CD4-positive, CD25-positive, alpha-beta regulatory T cell (primary cell): ENCODE measurements at regions not wholly inside any gene's neighbourhood (a gene's known extent, or its start where the extent isn't known, plus 50 kb on each side); places are given as distances from the start of the nearest gene placed in this dataset.

ENCODE experiments used
- ATAC-seq, 2 donors: fragments of 150-1000 bp; cut with Tn5 transposase; one replicate each; pipeline ENCODE4 v1.10.0; 2021; ENCODE audit warnings: low read depth in 2 of 2, moderate number of reproducible peaks in 2 of 2, moderate library complexity in 1 of 2
- DNase-seq, 3 donors: peaks; one replicate each; pipeline versions ENCODE4 v3.0.0 to v3.0.0-alpha.2; 2012 to 2022; ENCODE audit warnings: mixed read lengths in 1 of 3
- H3K27ac ChIP-seq: one replicate; pipeline ENCODE4 v1.7.0; 2013; ENCODE audit warnings: mild to moderate bottlenecking, low read length; ENCODE audit not compliant: insufficient read depth, poor library complexity, severe bottlenecking
- H3K27me3 ChIP-seq: one replicate; pipeline ENCODE4 v1.7.0; 2013; ENCODE audit warnings: low read length; ENCODE audit not compliant: control insufficient read depth, insufficient read depth
- H3K36me3 ChIP-seq: one replicate; pipeline ENCODE4 v1.7.0; 2013; ENCODE audit warnings: mild to moderate bottlenecking, low read length, moderate library complexity; ENCODE audit not compliant: control insufficient read depth, insufficient read depth
- H3K4me1 ChIP-seq: 2 replicates; pipeline ENCODE4 v1.7.0; 2013; ENCODE audit warnings: mild to moderate bottlenecking, low read length; ENCODE audit not compliant: insufficient read depth, control insufficient read depth, poor library complexity, severe bottlenecking
- H3K4me3 ChIP-seq: one replicate; pipeline ENCODE4 v1.7.0; 2013; ENCODE audit warnings: low read depth, mild to moderate bottlenecking, low read length, moderate library complexity
- H3K9me3 ChIP-seq, 2 experiments: 1 replicate in 1 of 2; 2 replicates in 1 of 2; pipeline ENCODE4 v1.7.0; 2013; ENCODE audit warnings: low read length in 2 of 2, mild to moderate bottlenecking in 1 of 2, moderate library complexity in 1 of 2; ENCODE audit not compliant: control insufficient read depth in 2 of 2
- H3K27ac Mint-ChIP-seq, 3 donors: one replicate each; pipeline ENCODE4 v1.8.0; 2020 to 2022; ENCODE audit warnings: mild to moderate bottlenecking in 3 of 3, mixed read lengths in 3 of 3, moderate library complexity in 2 of 3
- H3K27me3 Mint-ChIP-seq: one replicate; pipeline ENCODE4 v1.8.0; 2022; ENCODE audit warnings: mild to moderate bottlenecking, mixed read lengths
- H3K36me3 Mint-ChIP-seq: one replicate; pipeline ENCODE4 v1.8.0; 2020; ENCODE audit warnings: mixed read lengths
- H3K4me1 Mint-ChIP-seq, 4 donors: one replicate each; pipeline ENCODE4 v1.8.0; 2020 to 2022; ENCODE audit warnings: mixed read lengths in 4 of 4, mild to moderate bottlenecking in 1 of 4
- H3K4me3 Mint-ChIP-seq, 4 donors: one replicate each; pipeline ENCODE4 v1.8.0; 2020 to 2022; ENCODE audit warnings: mild to moderate bottlenecking in 4 of 4, mixed read lengths in 4 of 4, moderate library complexity in 3 of 4
- H3K9me3 Mint-ChIP-seq, 7 donors: one replicate each; pipeline ENCODE4 v1.8.0; 2020 to 2022; ENCODE audit warnings: mixed read lengths in 7 of 7, mild to moderate bottlenecking in 3 of 7, moderate library complexity in 2 of 7

GRCh38 chr9:17862629-17863028 is 283.8 kb downstream of the SH3GL2 start:
- Histone ChIP-seq H3K9me3 (no peaks in the 10 kb centered on the region), H3K27ac (no peak overlapping the region), H3K27me3 (no peaks in the 10 kb centered on the region), H3K4me1 (no peaks in the 10 kb centered on the region), H3K36me3 (no peaks in the 10 kb centered on the region), H3K4me3 (no peak overlapping the region)
- Mint-ChIP-seq H3K4me3 (no peak overlapping the region), H3K4me1 (no peaks in the 10 kb centered on the region), H3K27ac (no peak overlapping the region), H3K9me3 (peaks cover 0 to 8% (median 0%) of the 10 kb centered on the region in 7 donors), H3K27me3 (no peaks in the 10 kb centered on the region), H3K36me3 (no peaks in the 10 kb centered on the region)
- ATAC-seq = no peak
- DNase-seq = no peak

- Mint-ChIP-seq H3K36me3 (no peaks in the 10 kb centered on the region), H3K4me3 (no peak overlapping the region), H3K4me1 (no peaks in the 10 kb centered on the region), H3K27me3 (no peaks in the 10 kb centered on the region), H3K9me3 (peaks cover 0 to 8% (median 0%) of the 10 kb centered on the region in 7 donors), H3K27ac (no peak overlapping the region)
- no peak for ATAC-seq
- H3K4me1 ChIP-seq = no peaks in the 10 kb centered on the region
- no peaks in the 10 kb centered on the region for H3K9me3 ChIP-seq
- H3K36me3 ChIP-seq = no peaks in the 10 kb centered on the region
- no peak overlapping the region for H3K27ac ChIP-seq
- no peak overlapping the region for H3K4me3 ChIP-seq
- H3K27me3 ChIP-seq = no peaks in the 10 kb centered on the region
- no peak for DNase-seq
Measured at GRCh38 chr9:17863213-17863883, 284.5 kb downstream of the SH3GL2 start.

DNA sequence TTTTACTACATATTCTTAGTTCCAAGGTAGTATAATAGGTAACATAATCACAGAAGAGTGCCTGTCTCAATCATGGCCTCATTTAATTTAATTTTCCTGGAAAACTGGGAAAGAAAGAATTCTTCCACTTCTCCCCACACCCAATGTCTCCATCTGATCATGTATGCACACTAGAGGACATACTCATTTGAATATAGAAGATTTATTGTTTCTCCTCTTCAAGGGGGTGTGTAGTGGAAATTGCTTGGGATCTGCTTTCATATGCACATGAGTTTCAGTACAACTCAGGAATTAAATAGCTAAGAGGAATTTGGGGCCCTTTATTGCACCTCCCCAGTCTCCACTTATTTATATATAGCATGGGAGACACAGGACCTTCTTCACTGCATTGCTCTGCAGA is 285.1 kb downstream of the SH3GL2 start:
- peaks cover 0 to 8% (median 0%) of the 10 kb centered on the region in 7 donors for H3K9me3 Mint-ChIP-seq
- ATAC-seq (no peak), DNase-seq (no peak)
- Histone ChIP-seq H3K4me3 (no peak overlapping the region), H3K9me3 (no peaks in the 10 kb centered on the region), H3K27me3 (no peaks in the 10 kb centered on the region), H3K4me1 (no peaks in the 10 kb centered on the region), H3K36me3 (no peaks in the 10 kb centered on the region), H3K27ac (no peak overlapping the region)
- H3K27me3 Mint-ChIP-seq = no peaks in the 10 kb centered on the region
- H3K27ac Mint-ChIP-seq = no peak overlapping the region
- no peaks in the 10 kb centered on the region for H3K36me3 Mint-ChIP-seq
- H3K4me3 Mint-ChIP-seq = no peak overlapping the region
- no peaks in the 10 kb centered on the region for H3K4me1 Mint-ChIP-seq

GRCh38 chr9:17864951-17865350 is 286.1 kb downstream of the SH3GL2 start:
- Mint-ChIP-seq H3K27me3 (no peaks in the 10 kb centered on the region), H3K36me3 (no peaks in the 10 kb centered on the region), H3K9me3 (peaks cover 0 to 8% (median 2%) of the 10 kb centered on the region in 7 donors), H3K4me1 (no peaks in the 10 kb centered on the region), H3K4me3 (no peak overlapping the region), H3K27ac (no peak overlapping the region)
- Histone ChIP-seq H3K9me3 (no peaks in the 10 kb centered on the region), H3K27me3 (no peaks in the 10 kb centered on the region), H3K36me3 (no peaks in the 10 kb centered on the region), H3K4me1 (no peaks in the 10 kb centered on the region), H3K4me3 (no peak overlapping the region), H3K27ac (no peak overlapping the region)
- DNase-seq = no peak
- no peak for ATAC-seq

GRCh38 chr9:17865881-17866280 is 287.0 kb downstream of the SH3GL2 start:
- H3K9me3 ChIP-seq = no peaks in the 10 kb centered on the region
- no peak overlapping the region for H3K27ac Mint-ChIP-seq
- H3K9me3 Mint-ChIP-seq = peaks cover 0 to 8% (median 5%) of the 10 kb centered on the region in 7 donors
- no peaks in the 10 kb centered on the region for H3K4me1 ChIP-seq
- no peaks in the 10 kb centered on the region for H3K4me1 Mint-ChIP-seq
- ATAC-seq (no peak), DNase-seq (no peak)
- no peaks in the 10 kb centered on the region for H3K36me3 Mint-ChIP-seq
- no peaks in the 10 kb centered on the region for H3K27me3 Mint-ChIP-seq
- H3K27me3 ChIP-seq = no peaks in the 10 kb centered on the region
- H3K4me3 Mint-ChIP-seq = no peak overlapping the region
- H3K27ac ChIP-seq = no peak overlapping the region
- no peaks in the 10 kb centered on the region for H3K36me3 ChIP-seq
- H3K4me3 ChIP-seq = no peak overlapping the region

GRCh38 chr9:17870722-17871121 is 291.9 kb downstream of the SH3GL2 start:
- DNase-seq = no peak
- ATAC-seq = no peak
- H3K27me3 Mint-ChIP-seq = no peaks in the 10 kb centered on the region
- H3K27ac Mint-ChIP-seq = no peak overlapping the region
- Histone ChIP-seq H3K9me3 (peaks cover 0 to 2% of the 10 kb centered on the region in 2 experiments), H3K27ac (no peak overlapping the region), H3K4me1 (no peaks in the 10 kb centered on the region), H3K4me3 (no peak overlapping the region), H3K36me3 (no peaks in the 10 kb centered on the region), H3K27me3 (no peaks in the 10 kb centered on the region)
- H3K4me1 Mint-ChIP-seq = no peaks in the 10 kb centered on the region
- peaks cover 0 to 10% (median 1%) of the 10 kb centered on the region in 7 donors for H3K9me3 Mint-ChIP-seq
- H3K36me3 Mint-ChIP-seq = no peaks in the 10 kb centered on the region
- no peak overlapping the region for H3K4me3 Mint-ChIP-seq

DNA sequence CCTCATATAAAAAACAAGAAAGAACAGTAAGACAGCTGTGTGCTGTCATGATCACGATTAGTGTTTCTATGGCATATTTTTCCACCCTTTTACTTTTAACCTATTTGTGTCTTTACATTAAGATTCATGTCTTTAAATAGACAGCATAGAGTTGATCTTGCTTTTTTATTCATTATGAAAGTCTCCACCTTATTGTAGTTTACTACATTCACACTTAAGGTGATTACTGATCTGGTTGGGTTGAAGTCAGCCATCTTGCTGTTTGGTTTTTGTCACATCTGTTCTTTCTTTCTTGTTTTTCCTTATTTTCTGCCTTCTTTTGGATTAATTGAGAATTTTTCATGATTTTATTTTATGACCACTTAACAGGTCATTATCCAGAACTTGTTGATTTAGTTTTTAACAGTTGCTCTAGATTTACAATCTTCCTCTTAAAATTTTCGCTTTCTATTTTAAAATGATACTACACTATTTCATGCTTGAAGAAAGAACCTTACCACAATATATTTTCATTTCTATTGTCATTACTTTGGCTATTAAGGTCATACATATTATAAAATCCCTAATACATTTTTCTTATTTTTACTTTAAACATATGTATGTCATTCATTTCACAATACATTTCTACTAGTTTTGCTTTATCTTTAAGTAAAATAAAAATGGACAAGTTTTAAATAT is 292.5 kb downstream of the SH3GL2 start:
- Histone ChIP-seq H3K27me3 (no peaks in the 10 kb centered on the region), H3K4me1 (no peaks in the 10 kb centered on the region), H3K36me3 (no peaks in the 10 kb centered on the region), H3K27ac (no peak overlapping the region), H3K9me3 (peaks cover 0 to 2% of the 10 kb centered on the region in 2 experiments), H3K4me3 (no peak overlapping the region)
- H3K9me3 Mint-ChIP-seq = peaks cover 0 to 10% (median 1%) of the 10 kb centered on the region in 7 donors
- ATAC-seq = no peak
- no peaks in the 10 kb centered on the region for H3K27me3 Mint-ChIP-seq
- DNase-seq = no peak
- no peaks in the 10 kb centered on the region for H3K36me3 Mint-ChIP-seq
- H3K27ac Mint-ChIP-seq = no peak overlapping the region
- H3K4me1 Mint-ChIP-seq = no peaks in the 10 kb centered on the region
- H3K4me3 Mint-ChIP-seq = no peak overlapping the region

DNA sequence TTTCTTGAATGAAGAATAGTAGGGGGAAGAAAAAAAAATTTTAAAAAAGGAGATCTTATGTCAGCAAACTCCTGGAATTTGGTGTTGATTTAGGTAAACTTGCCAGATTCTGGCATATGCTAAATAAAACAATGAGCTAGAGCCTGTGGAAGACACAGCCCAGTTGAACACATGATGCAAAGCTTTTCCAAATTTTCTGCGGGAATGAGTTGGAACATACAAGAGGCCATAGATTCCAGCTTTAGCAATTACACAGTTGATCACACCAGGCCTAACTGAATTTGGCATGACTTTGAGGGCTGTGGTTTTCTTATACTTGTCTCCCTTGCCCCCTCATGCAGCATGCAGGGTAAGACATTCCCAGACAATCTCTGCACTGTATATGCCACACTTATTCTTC is 297.0 kb downstream of the SH3GL2 start:
- Mint-ChIP-seq H3K36me3 (no peaks in the 10 kb centered on the region), H3K4me3 (no peak overlapping the region), H3K27me3 (no peaks in the 10 kb centered on the region), H3K27ac (no peak overlapping the region), H3K4me1 (no peaks in the 10 kb centered on the region), H3K9me3 (peaks cover 0 to 5% (median 1%) of the 10 kb centered on the region in 7 donors)
- Histone ChIP-seq H3K9me3 (peaks cover 0 to 2% of the 10 kb centered on the region in 2 experiments), H3K36me3 (no peaks in the 10 kb centered on the region), H3K4me1 (no peaks in the 10 kb centered on the region), H3K27ac (no peak overlapping the region), H3K27me3 (no peaks in the 10 kb centered on the region), H3K4me3 (no peak overlapping the region)
- no peak for DNase-seq
- ATAC-seq = no peak
